ENCODE measurements at regions not wholly inside any gene's neighbourhood (a gene's known extent, or its start where the extent isn't known, plus 50 kb on each side); places are given as distances from the start of the nearest gene placed in this dataset.
"Not testable (repeated sequence)": the region's sequence is repeated elsewhere in the genome, so short reads cannot be mapped to it uniquely, and the experiment has no call there.

- TF ChIP-seq TAF1 (IDR thresholded peaks at IDR 0.05; ENCODE audit: borderline replicate concordance, low read depth, low read length); POLR2A (IDR thresholded peaks at IDR 0.05; ENCODE audit: low read depth, low read length); POLR2AphosphoS5 (IDR thresholded peaks at IDR 0.05; ENCODE audit: low read depth, low read length): not testable (repeated sequence)
These were observed 379.4 kb downstream of the OMA1 start for GRCh38 chr1:58167131-58167530.
